ENCODE measurements at regions not wholly inside any gene's neighbourhood (a gene's known extent, or its start where the extent isn't known, plus 50 kb on each side); places are given as distances from the start of the nearest gene placed in this dataset.

- H3K4me1 ChIP-seq (ENCODE audit: control insufficient read depth in 1 of 2, insufficient read depth in 1 of 2, low read depth in 1 of 2, low read length in 1 of 2), result no peaks in the 10 kb centered on the region
- no peak overlapping the region for H3K27ac ChIP-seq
- H3K27me3 ChIP-seq, result no peaks in the 10 kb centered on the region
- no peak for TF ChIP-seq CTCF (IDR thresholded peaks at IDR 0.05)
- no peaks in the 10 kb centered on the region for H3K36me3 ChIP-seq
- H3K9me3 ChIP-seq, result no peaks in the 10 kb centered on the region
- no peak overlapping the region for H3K4me3 ChIP-seq (ENCODE audit: low read depth in 1 of 2, low read length in 1 of 2)
Observed at GRCh38 chr20:11020712-11021111, 346.9 kb upstream of the JAG1 start.

GRCh38 chr20:11027224-11027623, 353.4 kb upstream of the JAG1 start:
- Histone ChIP-seq H3K36me3 (no peaks in the 10 kb centered on the region), H3K4me1 (ENCODE audit: control insufficient read depth in 1 of 2, insufficient read depth in 1 of 2, low read depth in 1 of 2, low read length in 1 of 2) (no peaks in the 10 kb centered on the region), H3K27ac (no peak overlapping the region), H3K4me3 (ENCODE audit: low read depth in 1 of 2, low read length in 1 of 2) (no peak overlapping the region), H3K9me3 (no peaks in the 10 kb centered on the region), H3K27me3 (no peaks in the 10 kb centered on the region)
- no peak for TF ChIP-seq CTCF (IDR thresholded peaks at IDR 0.05)

GRCh38 chr20:11030351-11030750, 356.6 kb upstream of the JAG1 start:
- Histone ChIP-seq H3K27ac (no peak overlapping the region), H3K27me3 (no peaks in the 10 kb centered on the region), H3K36me3 (no peaks in the 10 kb centered on the region), H3K4me3 (ENCODE audit: low read depth in 1 of 2, low read length in 1 of 2) (no peak overlapping the region), H3K9me3 (no peaks in the 10 kb centered on the region), H3K4me1 (ENCODE audit: control insufficient read depth in 1 of 2, insufficient read depth in 1 of 2, low read depth in 1 of 2, low read length in 1 of 2) (no peaks in the 10 kb centered on the region)
- no peak for TF ChIP-seq CTCF (IDR thresholded peaks at IDR 0.05)

GRCh38 chr20:11031300-11031699, 357.5 kb upstream of the JAG1 start:
- no peaks in the 10 kb centered on the region for H3K9me3 ChIP-seq
- H3K4me3 ChIP-seq (ENCODE audit: low read depth in 1 of 2, low read length in 1 of 2), result no peak overlapping the region

GRCh38 chr20:11032611-11033010, 358.8 kb upstream of the JAG1 start:
- H3K36me3 ChIP-seq, result no peaks in the 10 kb centered on the region
- no peaks in the 10 kb centered on the region for H3K27me3 ChIP-seq
- no peak overlapping the region for H3K4me3 ChIP-seq (ENCODE audit: low read depth in 1 of 2, low read length in 1 of 2)
- H3K9me3 ChIP-seq, result no peaks in the 10 kb centered on the region
- no peak for TF ChIP-seq CTCF (IDR thresholded peaks at IDR 0.05)
- no peak overlapping the region for H3K27ac ChIP-seq
- H3K4me1 ChIP-seq (ENCODE audit: control insufficient read depth in 1 of 2, insufficient read depth in 1 of 2, low read depth in 1 of 2, low read length in 1 of 2), result no peaks in the 10 kb centered on the region

More at GRCh38 chr20:11031300-11031699, 357.5 kb upstream of the JAG1 start:
- no peaks in the 10 kb centered on the region for H3K27me3 ChIP-seq
- no peak for TF ChIP-seq CTCF (IDR thresholded peaks at IDR 0.05)
- no peaks in the 10 kb centered on the region for H3K36me3 ChIP-seq
- H3K27ac ChIP-seq, result no peak overlapping the region
- H3K4me1 ChIP-seq (ENCODE audit: control insufficient read depth in 1 of 2, insufficient read depth in 1 of 2, low read depth in 1 of 2, low read length in 1 of 2), result no peaks in the 10 kb centered on the region

GRCh38 chr20:11034025-11034424, 360.2 kb upstream of the JAG1 start:
- Histone ChIP-seq H3K4me3 (ENCODE audit: low read depth in 1 of 2, low read length in 1 of 2) (no peak overlapping the region), H3K27me3 (no peaks in the 10 kb centered on the region), H3K36me3 (no peaks in the 10 kb centered on the region), H3K4me1 (ENCODE audit: control insufficient read depth in 1 of 2, insufficient read depth in 1 of 2, low read depth in 1 of 2, low read length in 1 of 2) (no peaks in the 10 kb centered on the region), H3K9me3 (no peaks in the 10 kb centered on the region), H3K27ac (no peak overlapping the region)
- no peak for TF ChIP-seq CTCF (IDR thresholded peaks at IDR 0.05)
